Stimulated activated CD8-positive, alpha-beta memory T cell treated with anti-CD3 and anti-CD28 coated beads, Interleukin-12 subunit alpha, Interleukin-12 subunit beta, amount 100 ng/mL, for 24 hours (primary cell): ENCODE measurements at regions not wholly inside any gene's neighbourhood (a gene's known extent, or its start where the extent isn't known, plus 50 kb on each side); places are given as distances from the start of the nearest gene placed in this dataset.

Experiments used
- DNase-seq: peaks from one replicate; pipeline ENCODE4 v3.0.0-alpha.2; 2020; ENCODE audit errors: extremely low read depth

DNA sequence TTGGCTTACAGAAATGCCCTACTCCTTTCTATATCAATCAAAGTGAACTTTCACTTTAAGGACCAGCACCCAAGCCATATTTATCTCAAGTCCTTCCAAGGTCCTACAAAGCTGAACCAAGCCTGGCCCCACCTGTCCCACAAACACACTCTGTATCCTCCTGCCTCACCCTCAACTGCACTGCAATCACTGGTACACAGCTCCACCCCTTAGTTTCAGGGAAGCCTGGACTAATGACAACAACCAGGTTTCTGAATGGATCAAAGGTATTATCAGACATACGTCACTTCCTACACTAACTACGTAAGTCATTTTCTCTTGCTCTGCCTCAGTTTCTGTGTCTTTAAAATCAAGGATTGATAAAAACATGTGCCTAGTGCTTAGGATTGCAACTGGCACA, 205.6 kb upstream of the HS3ST1 start:
- DNase-seq = no peak

GRCh38 chr4:11633430-11633829, 204.7 kb upstream of the HS3ST1 start:
- no peak for DNase-seq

- DNase-seq = no peak
Observed at GRCh38 chr4:11632483-11632882, 203.8 kb upstream of the HS3ST1 start.

DNA sequence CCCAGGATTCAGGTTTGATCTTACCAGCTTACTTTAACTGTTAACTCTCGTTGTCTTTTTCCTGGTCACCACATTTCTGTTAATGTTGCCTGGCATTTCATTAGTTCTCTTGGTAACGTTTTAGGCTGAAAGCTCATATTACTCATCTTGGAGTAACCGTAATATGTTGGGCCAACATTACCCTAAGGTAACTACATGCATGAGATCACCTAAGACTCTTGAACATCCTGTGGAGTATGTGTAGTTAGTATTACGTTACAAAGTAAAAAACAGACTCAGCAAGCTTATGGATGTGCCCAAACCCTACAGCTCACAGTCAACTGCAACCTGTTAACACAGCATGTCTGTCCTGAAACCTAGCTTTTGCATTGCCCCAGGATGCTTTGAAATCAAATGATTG, 203.3 kb upstream of the HS3ST1 start:
- DNase-seq = no peak

DNA sequence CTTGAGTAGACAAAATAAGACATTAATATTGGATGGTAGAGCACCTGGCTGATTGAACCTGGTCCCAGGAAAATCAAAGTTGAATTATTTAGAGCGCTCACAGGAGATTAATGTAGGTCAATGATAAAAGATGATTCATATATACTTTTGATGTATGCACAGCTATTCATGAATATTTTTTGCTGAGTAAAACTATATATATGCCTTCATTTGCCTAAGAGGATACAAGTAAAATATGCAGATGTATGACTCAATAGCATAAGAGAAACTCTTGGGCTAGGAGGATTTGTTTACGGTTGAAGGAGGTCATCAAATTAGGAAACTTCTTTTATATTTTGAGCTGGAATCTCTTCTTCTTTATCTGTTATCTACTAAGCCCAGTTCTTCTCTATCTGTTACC, 202.7 kb upstream of the HS3ST1 start:
- no peak for DNase-seq

GRCh38 chr4:11628093-11628725, 199.5 kb upstream of the HS3ST1 start:
- no peak for DNase-seq

DNA sequence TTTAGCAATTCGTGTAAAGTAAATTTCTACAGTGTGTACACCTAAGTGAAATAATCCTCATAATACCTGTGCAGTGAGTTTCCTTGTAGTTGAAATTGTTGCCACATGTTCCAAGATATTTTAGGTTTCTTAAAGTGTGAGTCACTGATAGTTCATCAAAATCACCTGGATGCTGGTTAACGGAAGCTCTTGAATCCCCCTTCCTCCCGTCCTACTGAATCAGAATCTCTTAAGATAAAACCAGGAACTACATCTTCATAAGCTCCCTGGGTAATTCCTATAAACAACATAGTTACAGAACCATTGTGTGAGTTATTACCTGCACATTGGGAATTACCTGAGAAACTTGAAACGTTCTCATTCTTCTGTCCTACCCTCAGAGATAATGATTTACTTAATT, 197.4 kb upstream of the HS3ST1 start:
- DNase-seq = no peak

- no peak for DNase-seq
Observed at GRCh38 chr4:11625211-11625610, 196.5 kb upstream of the HS3ST1 start.

- DNase-seq = no peak
Observed at GRCh38 chr4:11624370-11624769, 195.7 kb upstream of the HS3ST1 start.

GRCh38 chr4:11623726-11624037, 195.0 kb upstream of the HS3ST1 start:
- DNase-seq = no peak

GRCh38 chr4:11622961-11623725, 194.4 kb upstream of the HS3ST1 start:
- no peak for DNase-seq

DNA sequence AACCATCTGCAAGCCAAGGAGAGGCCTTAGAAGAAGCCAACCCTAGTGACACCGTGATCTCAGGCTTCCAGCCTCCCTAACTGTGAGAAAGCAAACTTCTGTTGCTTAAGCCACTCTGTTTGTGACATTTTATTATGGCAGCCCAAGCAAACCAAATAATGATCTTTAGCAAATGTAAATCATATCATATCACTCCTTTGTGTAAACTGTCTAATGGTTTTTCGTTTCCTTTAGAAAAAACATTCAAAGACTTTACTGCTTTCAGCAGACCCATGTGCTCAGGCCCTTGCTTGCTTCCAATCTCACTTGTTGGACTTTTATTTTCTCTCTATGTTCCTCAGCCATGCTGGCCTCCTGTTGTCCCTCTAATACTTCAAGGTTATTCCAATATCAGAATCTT, 192.2 kb upstream of the HS3ST1 start:
- no peak for DNase-seq

- DNase-seq = no peak
Observed at GRCh38 chr4:11618666-11619282, 190.1 kb upstream of the HS3ST1 start.

DNA sequence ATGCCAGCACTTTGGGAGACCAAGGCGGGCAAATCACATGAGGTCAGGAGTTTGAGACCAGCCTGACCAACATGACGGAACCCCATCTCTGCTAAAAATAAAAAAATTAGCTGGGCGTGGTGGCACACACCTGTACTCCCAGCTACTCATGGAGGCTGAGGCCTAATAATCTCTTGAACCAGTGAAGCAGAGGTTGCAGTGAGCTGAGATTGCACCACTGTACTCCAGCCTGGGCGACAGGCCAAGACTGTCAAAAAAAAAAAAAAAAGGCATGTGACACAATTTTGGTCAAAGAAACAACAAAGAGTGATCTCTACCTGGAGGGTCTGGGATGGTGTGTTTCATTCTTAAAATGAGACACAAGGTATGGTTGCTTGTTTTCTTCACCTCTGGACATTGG, 188.2 kb upstream of the HS3ST1 start:
- no peak for DNase-seq

DNA sequence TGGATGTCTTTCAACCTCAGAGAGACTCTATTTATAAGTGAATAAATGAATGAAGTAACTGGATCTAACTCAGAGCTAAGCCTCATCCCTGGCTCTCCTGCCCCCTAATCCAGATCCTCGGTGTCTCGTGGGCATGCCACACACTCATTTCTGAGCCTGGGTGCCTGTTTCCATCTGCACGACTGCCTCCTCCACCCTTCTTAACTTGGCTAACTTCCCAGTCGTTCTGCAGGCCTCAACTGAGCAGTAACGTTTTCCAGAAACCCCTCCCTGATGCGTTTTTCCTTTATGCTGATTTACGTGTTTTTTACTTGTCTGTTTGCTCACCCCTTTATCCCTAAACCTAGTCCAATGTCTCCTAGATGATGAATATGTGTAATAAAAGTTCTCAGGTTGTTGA, 186.9 kb upstream of the HS3ST1 start:
- no peak for DNase-seq

- no peak for DNase-seq
Observed at GRCh38 chr4:11614426-11614825, 185.7 kb upstream of the HS3ST1 start.

DNA sequence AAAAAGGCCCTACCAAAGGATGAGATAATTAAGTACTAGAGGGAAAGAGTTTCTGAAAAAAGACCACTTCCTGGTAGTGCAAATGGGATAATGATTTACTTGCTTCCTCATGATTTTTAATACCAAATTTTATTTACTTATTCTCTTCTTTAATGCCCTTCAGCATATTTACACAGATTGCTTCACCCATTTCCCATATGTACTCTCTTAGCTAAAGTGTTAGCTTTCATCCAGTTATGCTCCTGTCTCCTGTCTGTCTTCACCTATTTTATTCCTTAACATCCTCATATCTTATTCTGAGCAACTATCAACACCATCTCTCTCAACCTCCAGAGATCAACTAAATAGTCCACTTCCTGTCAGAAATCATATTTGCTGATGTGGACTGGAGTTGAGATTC, 183.2 kb upstream of the HS3ST1 start:
- DNase-seq = no peak

DNA sequence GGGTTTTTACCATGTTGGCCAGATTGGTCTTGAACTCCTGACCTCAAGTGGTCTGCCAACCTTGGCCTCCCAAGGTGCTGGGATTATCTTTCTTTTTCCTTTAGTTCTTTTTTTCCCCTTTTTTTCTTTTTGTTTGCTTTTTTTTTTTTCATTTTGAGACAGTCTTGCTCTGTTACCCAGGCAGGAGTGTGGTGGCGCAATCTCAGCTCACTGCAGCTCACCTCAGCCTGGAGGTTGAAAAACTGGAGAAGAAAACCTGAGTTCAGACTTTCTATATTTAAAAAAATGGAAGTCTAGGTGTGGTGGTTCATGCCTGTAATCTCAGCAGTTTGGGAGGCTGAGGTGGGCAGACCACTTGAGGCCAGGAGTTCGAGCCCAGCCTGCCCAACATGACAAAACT, 181.1 kb upstream of the HS3ST1 start:
- no peak for DNase-seq

- no peak for DNase-seq
Observed at GRCh38 chr4:11608992-11609391, 180.3 kb upstream of the HS3ST1 start.

DNA sequence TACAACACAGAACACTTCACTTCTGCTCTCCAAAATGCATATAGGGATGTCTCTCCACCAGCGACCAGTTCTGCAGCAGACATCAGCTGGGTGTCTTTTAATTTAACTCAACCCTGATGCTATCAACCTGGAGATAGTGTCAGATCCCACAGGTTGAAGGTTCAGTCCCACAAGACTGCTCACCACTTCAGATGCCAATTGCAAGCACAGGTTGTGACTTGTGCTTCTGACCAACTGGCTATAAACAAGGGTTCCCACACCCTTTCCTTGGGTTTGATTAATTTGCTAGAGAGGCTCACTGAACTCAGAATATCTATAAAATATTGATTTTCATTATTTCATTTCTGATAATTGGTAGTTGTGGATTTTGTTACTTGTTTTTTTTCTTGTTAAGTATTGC, 177.4 kb upstream of the HS3ST1 start:
- DNase-seq = no peak

- DNase-seq = no peak
Observed at GRCh38 chr4:11605597-11605996, 176.9 kb upstream of the HS3ST1 start.

- no peak for DNase-seq
Observed at GRCh38 chr4:11604821-11605220, 176.1 kb upstream of the HS3ST1 start.

- no peak for DNase-seq
Observed at GRCh38 chr4:11603591-11604194, 175.0 kb upstream of the HS3ST1 start.
